GM18907 (cell line): ENCODE measurements at regions not wholly inside any gene's neighbourhood (a gene's known extent, or its start where the extent isn't known, plus 50 kb on each side); places are given as distances from the start of the nearest gene placed in this dataset.

Experiments
- ATAC-seq: cut with Tn5 transposase; IDR thresholded peaks from one replicate; pipeline ENCODE4 v1.9.1; 2021; ENCODE audit warnings: mild to moderate bottlenecking, moderate library complexity; ENCODE audit not compliant: unreplicated experiment

DNA sequence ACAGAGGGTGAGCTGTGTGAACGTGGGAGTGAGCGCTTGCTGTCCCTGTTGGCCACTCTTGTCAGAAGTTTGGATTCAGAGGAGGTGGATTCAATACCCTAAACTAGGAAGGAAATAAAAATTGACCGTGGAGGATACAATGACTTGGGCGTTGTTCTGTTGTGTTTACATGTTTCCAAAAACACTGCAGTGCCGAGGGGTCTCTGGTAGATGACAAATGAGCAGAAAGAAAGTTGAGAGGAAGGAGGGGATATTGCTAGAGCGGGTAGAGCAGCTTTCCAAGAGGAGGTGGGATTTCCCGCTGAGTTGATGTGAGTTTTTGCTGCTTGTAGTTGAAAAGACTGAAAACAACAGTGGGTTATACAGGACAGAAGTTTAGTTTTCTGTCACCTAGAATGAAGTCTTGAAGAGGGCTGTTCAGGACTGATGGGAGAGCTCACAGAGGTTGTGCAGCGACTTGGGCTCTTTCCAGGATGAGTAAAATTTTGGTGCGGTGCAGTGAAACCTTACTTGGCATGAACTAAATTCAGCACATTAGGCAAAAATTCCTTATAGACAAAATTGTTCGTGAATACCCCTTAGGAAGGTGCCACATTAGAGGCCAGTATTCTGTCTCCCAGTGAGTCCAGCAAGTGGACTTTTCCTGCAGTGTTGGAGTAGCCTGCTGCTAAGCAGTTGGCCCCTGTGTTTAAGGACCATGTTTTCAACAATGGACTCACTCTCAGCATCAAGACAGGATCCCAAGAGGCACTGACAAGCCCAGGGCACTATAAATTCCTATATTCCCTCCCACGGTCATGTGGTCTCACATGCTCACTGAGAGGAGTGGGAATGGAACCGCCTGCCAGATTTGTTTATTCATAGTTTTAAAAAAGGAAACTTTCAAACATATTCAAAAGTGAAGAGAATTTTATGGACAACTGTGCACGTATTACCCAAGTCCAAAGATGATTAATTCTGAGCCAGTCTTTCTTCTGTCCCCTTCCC is 435.0 kb upstream of the C2CD4B start:
- no peak for ATAC-seq

DNA sequence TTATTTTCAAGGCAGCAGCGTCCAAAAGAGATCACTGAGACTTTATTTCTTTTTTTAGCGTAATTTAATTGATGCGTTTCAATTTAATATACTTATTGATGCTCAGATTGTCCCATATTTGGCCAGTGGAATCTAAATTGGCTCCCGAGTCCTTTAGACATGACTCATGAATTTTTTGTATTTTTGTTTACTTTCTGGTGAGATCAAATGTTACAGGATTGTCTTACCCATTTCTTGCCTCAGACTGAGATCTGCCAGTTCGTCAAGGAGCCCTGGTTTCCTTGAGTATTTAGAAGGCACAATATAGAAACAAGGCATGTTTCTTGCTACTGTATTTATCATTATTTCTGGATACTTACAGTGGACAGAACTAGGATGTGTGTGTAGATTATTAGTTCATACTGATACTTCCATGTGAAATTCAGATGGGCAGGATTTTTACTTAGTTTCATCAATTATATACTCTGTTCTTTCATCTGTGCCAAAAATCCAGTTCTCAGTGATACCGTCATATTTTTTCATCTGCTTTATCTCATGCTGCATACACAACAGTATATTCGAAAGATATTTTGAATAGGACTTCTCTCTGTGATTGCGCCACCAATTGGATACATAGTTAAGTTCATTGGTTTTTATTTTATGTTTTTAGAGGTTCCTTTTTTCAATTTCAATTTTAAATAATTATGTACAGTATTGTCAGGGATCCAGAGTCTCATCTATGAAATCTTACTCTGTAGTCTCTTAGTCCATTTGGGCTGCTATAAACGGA is 436.9 kb upstream of the C2CD4B start:
- no peak for ATAC-seq

DNA sequence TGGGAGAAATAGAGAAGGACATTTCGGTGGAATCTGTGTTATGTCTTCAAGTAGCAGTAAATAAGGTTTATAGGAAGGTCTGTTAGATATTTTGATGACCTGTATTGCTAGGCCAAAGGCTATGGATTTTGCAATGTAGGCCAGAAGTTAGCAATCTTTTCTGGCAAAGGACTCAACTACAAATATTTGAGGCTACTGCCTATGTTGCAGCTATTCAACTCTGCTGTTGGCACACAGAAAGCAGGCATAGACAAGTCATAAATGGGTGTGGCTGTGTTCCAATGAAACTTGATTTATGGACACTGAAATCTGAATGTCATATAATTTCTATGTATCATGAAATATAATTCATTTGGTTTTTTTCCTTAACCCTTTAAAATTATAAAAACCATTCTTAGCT is 438.7 kb upstream of the C2CD4B start:
- ATAC-seq, result no peak

DNA sequence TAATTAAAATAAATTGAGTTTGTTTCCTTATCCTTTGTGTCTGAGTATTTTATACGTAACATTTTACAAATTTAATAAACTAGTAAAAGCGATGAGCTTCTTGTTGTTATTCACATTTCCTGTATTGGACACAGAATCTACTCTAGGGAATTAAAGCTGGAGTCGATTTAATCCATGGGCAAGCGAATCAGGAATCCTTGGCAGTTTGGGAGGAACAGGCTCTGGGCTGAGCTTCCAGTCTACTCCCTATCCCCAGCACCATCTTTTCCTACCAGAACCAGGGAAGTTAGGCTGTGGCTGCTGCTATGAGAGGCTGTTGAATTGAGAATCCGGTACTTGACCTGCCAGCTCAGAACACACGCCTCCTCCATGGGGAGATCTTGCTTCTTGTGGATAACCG is 437.3 kb upstream of the TPM1 start:
- no peak for ATAC-seq

DNA sequence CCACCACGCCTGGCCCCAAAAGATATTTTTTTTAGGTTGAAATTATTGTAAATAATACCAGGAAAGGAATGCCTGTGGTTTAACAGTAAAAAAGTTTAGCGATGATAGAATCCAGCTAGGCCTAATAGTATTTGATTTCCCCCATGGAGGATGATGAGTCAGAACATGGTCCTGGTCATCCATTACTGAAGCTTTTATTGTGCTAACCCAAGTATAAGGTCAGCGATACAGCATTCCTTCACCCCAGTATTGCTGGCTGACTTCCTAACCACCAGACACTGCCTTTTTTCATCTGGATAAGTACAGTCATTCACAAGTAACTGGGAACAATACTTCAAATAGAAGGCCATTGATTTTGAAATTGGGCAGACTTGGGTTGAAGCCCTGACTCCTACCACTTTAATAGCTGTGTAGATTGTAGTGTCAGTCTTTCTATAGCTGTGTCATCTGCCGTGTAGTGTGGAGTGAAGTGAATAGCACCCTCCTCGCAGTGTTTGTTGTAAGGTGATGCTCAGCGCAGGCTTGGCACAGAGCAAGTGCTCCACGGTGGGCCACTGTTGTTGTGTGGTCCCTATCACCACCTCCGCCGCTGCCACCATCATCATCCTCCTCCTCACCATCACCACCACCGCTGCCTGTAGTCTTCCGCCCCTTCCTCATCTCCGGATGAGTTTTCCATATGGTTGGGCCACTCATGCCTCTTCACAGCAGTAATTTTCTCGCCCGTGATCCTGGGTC is 436.0 kb upstream of the TPM1 start:
- no peak for ATAC-seq

DNA sequence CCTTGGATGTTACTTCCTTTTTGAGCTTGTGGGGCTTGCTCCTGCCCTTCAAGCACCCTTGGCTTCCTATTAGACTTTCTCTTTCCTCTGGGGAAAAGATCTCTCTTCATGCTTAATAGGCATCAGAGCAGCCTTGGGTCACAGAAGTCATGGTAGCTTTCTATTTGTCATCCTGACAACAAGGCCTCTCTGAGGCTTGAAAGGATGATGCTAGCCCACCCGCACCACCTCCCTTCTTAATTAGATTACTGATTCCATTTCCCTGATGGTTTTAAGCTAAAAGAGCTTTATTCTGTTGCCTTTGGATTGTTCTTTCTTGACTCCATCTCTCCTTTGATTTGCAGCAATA is 435.5 kb upstream of the TPM1 start:
- no peak for ATAC-seq

DNA sequence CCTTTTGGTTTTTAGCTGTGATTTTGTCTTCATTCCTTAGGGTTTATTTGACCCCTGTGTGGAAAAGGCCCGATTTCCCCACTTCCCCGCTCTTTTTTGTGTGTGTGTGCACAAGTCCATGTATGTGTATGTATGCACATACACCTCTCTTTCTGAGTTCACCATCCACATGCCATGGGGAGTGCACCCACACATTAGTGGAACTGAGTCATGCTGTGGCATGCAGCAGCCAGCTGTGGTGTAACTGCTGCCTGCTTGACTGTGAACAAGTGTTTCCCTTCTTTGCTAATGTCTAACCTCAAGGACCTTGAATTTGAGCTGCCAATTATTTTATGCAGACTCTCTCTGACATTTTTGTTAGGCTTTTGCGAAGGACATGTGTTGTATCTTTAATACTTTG is 434.9 kb upstream of the TPM1 start:
- ATAC-seq, result no peak

DNA sequence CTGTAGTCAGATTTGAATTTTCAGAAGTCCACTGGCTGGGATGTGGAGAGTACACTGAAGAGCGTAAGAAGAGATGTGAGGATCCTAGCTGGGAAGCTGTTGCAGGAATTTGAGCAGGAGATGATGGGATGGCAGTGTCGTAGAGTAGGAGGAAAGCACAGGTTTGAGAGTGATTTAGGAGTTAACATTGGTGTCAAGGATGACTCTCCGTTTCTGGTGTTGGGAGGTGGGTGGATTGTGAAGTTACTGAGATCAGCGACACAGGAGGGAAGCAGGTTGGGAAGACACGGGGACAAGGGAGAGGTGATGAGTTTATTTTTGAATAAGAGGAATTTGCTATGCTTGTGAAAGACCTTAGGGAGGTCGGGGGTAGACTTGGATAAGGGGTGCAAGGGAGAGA is 434.2 kb upstream of the TPM1 start:
- no peak for ATAC-seq

DNA sequence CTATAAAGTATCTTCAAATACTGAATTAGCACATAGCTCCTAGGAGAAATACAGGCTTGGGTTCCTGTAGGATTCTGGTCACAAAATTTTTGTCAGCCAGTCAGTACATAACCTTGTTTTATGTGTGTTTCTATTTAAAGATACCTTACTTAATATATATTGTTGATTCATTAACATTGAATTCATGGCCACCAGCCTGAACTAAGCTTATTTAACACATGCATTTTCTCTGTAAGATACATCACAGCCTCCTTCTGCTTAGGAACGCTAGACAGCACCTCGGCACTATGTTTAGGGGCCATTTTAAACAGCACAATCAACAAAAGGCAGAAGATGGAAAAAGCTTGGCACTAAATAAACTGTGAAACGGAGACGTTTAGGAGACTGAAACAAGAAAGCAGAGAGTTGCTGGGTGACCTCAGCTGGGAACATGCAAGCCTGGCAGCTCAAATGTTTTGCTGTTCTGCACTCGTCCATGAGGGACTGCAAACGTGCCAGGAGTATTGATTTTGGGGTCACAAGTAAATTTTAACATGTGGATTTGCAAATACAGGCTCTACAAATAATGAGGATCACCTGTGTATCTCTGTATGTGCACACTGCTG is 432.2 kb upstream of the TPM1 start:
- ATAC-seq, result no peak

DNA sequence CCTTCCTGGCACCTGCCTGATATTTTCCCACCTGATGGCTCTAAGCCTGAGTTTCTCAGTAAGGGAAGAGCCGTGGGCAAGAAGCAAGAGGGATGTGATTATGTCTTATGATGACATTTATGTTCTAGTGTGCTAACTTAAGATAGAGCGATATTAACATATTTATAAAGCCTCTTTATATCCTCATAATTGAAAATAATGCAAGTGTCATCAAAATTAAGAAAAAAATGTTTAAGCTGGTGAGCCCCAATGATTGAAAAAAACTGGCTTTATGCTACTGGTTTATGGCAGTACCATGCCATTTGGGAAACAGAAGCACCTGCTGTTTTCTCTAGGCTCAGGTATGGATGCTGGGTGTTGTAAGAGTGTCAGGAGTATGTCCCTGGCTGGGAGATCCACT is 431.5 kb upstream of the TPM1 start:
- no peak for ATAC-seq

DNA sequence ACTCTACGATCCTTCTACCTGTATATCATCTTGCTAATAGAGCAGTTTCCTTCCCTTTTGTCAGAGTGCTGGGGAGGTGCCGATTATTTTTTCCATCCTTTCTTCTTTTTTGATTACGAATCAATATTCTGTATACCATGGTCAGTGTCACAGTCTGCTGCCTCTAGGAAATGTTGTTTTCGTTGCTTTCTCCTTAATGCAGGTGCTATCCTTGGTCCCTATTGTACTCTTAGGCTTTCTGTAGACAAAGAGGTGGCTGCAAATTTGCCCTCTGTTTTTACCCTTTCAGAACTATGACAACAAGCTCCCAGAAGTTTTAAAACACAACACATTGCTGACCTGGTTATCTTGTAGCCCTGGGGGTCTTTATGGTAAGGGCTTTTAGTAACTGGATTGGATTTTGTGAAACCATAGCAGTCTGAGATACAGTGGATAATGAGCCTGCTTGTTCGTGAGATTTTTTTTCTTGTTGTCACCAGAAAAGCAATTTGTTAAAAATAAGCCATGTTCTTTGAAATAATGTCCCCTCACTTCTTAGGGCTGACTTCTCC is 430.3 kb upstream of the TPM1 start:
- ATAC-seq, result no peak

DNA sequence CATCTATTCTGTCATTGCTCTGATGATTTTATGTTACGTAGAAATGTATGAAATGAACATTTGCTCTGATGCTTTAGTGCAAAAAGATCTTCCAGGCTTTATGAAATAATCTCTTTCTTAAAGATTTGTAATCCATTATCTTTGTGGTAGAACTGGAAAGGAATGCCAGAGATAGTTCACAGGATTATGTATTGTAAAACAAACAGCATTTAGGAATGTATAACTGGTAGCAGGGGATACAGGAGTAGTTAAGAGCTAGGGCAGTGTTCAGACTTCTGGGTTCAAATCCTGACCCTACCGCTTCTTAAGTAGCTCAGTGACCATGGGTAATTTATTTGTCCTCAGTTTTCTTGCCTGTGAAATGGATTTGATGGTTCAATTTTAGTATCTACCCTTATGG is 429.8 kb upstream of the TPM1 start:
- no peak for ATAC-seq

DNA sequence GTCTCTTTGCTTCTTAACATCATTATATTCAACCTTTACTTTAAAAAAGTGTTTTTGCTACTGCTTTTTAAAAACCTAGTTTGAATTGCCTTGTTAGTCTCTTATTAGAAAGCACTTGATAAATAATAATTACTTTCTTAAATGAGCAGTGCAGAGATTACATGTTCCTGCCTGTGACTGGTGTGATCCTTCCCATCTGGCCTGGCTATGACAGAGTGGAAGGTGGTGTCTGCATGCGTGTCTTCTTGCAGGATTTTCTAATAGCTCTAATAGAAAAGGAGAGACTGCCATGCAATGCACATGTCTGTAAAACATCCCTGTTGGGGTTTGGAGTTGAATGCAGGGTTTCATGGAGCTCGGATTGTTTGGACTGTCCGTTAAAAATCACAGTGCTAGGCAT is 425.8 kb upstream of the TPM1 start:
- ATAC-seq, result no peak

DNA sequence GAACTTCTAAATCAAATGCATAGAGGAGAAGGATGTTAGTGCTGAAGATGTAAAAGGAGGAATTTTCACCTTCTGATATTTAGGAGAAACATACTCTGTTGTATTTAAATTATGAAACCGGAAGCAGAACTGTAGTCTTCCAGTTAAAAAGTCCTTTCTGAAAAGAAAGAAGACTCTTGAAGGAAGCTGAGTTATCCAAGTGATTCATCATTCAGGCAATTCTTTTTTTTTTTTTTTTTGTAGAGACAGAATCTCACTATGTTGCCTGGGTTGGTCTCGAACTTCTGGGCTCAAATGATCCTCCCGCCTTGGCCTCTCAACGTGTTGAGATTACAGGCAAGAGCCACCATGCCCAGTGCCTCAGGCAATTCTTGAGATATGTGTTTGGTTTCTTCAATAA is 424.8 kb upstream of the TPM1 start:
- no peak for ATAC-seq

DNA sequence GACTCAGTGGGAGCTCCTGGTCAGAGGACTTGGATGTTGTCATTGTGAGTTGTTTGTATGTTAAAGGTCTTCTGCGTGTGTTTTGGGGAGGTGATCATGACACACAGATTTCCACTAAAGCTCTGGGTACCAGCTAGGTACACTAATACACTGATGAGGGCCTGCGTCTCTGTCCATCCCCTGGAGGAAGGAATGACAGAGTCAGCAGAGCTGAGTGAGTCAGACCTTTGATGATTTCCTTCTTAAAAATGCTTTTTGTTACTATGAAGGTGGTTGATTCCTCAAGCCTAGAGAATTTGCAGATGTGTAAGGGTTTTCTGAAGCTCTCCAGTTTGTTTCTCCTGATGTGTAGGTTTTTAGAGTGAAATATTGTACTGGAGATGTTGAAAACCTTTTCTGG is 424.1 kb upstream of the TPM1 start:
- no peak for ATAC-seq

DNA sequence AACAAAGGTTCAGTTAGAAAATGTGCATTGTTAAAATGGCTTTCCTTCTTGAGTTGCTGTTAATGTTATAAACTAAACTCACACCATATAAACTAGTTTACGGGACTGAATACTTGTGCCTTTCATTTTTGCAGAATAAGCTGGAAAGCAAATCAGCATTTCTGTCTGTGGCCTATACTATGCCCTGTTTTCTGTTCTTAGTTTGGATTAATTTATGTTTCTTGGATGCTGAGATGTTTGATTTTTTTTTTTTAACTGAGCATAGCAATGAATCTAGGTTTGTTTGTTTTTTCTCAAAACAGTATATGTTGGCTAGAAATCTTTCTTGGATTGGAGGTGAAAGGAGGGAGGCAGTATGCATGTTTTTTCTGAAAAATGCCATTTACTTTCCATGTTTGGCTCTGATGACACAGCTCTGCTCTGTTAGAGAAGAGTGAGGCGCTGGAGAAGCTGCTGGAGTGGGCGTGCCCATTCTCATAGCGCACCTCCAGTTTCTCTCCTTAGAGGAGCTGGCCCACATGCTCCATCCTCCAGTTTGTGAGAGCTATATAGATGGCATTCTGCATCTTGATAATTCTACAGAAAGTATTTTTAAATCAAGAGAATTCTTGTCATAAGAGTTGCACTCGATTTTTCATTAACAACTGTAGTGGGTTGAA is 423.6 kb upstream of the TPM1 start:
- no peak for ATAC-seq

DNA sequence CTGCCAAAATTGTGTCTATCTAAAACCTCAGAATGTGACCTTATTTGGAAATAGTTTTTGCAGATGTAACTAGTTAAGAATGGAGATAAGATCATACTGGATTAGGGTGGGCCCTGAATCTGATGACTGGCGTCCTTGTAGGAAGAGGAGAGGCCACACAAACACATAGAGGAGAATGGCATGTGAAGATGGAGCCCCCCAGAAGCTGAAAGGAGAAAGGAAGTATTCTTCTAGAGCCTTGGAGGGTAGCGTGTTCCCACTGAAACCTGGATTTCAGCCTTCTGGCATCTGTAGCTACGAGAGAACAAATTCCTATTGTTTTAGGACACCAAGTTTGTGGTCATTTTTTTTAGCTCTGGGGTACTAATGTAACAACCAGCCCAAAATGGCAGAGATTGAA is 423.0 kb upstream of the TPM1 start:
- no peak for ATAC-seq

DNA sequence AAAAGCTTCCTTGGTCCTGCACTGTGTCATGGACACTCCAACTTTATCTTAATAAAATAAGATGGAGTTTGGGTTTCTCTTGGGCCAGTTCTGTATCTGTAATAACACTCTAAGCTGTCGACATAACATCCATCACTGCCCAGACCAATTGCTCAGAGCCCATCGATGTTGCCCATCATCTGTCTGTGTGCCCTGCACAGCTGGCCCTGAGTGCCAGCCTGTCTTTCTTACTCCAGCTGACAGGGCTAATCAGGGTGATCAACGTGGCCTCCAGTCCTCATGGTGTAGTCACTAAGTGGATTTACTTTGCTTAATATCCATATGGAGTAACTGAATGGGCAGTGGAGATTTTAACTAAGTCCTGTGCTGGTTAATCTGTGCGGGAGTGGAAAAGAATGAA is 419.8 kb upstream of the TPM1 start:
- ATAC-seq, result no peak

DNA sequence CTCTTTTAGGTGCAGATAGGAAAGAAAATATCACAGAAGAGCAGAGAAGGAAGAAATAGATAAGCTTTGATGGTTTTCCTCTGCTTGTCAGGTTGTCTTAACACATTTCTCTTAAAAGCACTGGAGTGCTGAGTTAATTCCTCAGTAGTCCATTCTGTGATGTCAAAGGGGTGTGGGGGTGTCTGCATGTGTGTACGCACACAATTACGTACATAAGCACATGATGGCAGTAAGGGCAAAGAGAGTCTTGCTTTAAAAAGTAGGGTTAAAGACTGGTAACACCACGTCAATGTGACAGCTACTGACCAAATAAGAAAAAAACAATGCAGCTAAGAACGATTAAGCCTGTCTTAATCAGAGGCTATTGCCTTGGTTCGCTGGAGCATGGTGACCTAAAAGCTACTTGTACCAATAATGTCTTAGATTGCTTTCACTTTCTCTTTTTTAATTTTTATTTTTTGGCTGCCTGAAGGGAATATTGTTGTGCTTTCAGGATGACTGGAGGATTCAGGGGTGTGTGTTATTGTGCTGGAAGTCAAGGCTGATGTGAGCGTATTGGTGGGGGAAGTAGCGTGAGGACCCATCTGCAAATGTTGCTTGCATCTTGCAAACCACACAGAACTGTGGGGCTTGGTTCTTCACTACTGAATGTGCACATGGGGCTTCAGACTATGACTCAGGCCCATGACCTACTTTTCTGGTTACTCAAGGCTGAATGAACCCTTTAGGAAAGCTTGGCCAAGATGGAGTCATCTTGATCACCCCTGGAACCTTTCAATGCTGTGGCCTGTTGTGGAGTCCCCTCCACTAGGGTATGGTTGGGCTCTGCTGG is 417.8 kb upstream of the TPM1 start:
- peak; percentile 79 for ATAC-seq
